WTC11 (cell line): ENCODE measurements at regions not wholly inside any gene's neighbourhood (a gene's known extent, or its start where the extent isn't known, plus 50 kb on each side); places are given as distances from the start of the nearest gene placed in this dataset.

Experiments used
- CTCF ChIP-seq: fragments of 200-600 bp; IDR thresholded peaks from 2 replicates; pipeline ENCODE4 v1.8.0; 2022; ENCODE audit warnings: antibody characterized with exemption
- E2F4 ChIP-seq: sonication (generic); formaldehyde crosslinking; IDR thresholded peaks from 2 replicates; pipeline ENCODE4 v1.8.1; 2022; ENCODE audit warnings: low read depth, mild to moderate bottlenecking, moderate library complexity, missing genetic modification reagents, borderline replicate concordance
- ESRRA ChIP-seq: sonication (generic); formaldehyde crosslinking; IDR thresholded peaks from 2 replicates; pipeline ENCODE4 v1.8.1; 2022; ENCODE audit warnings: mild to moderate bottlenecking, missing genetic modification reagents, borderline replicate concordance
- JUN ChIP-seq: sonication (generic); formaldehyde crosslinking; IDR thresholded peaks from 2 replicates; pipeline ENCODE4 v1.8.0; 2023; ENCODE audit warnings: mild to moderate bottlenecking, missing genetic modification reagents
- KAT7 ChIP-seq: sonication (generic); formaldehyde crosslinking; IDR thresholded peaks from 2 replicates; pipeline ENCODE4 v1.8.1; 2023; ENCODE audit warnings: missing genetic modification reagents, mild to moderate bottlenecking, borderline replicate concordance
- NFYB ChIP-seq: sonication (generic); formaldehyde crosslinking; conservative IDR thresholded peaks from 2 replicates; pipeline ENCODE4 v1.8.0; 2022; ENCODE audit warnings: low read depth, missing genetic modification reagents
- USF2 ChIP-seq: sonication (generic); formaldehyde crosslinking; IDR thresholded peaks from 2 replicates; pipeline ENCODE4 v1.8.1; 2023; ENCODE audit warnings: mild to moderate bottlenecking, missing genetic modification reagents, moderate library complexity

- TF ChIP-seq USF2 (no peak), JUN (no peak), CTCF (no peak), ESRRA (no peak), NFYB (no peak), KAT7 (CRISPR knock-in tag) (no peak), E2F4 (CRISPR knock-in tag) (no peak)
These were observed 502.4 kb downstream of the FBXO15 start for GRCh38 chr18:73645160-73645715.
